ENCODE measurements at regions not wholly inside any gene's neighbourhood (a gene's known extent, or its start where the extent isn't known, plus 50 kb on each side); places are given as distances from the start of the nearest gene placed in this dataset.

- H3K9me3 Mint-ChIP-seq: no peaks in the 10 kb centered on the region
- no peak overlapping the region for H3K4me3 Mint-ChIP-seq
- peaks cover 26% of the 10 kb centered on the region for H3K4me1 Mint-ChIP-seq
- no peak overlapping the region for H3K27ac Mint-ChIP-seq
- H3K27me3 Mint-ChIP-seq (ENCODE audit: low read depth): no peaks in the 10 kb centered on the region
- no peak for TF ChIP-seq CTCF (IDR thresholded peaks at IDR 0.05; ENCODE audit: unreplicated experiment in 3 of 3)
- no peaks in the 10 kb centered on the region for H3K36me3 Mint-ChIP-seq (ENCODE audit: low read depth)
Measured at GRCh38 chr18:55768255-55768654, 180.3 kb upstream of the TCF4 start.

GRCh38 chr18:55764386-55764785 is 176.4 kb upstream of the TCF4 start:
- H3K27me3 Mint-ChIP-seq (ENCODE audit: low read depth): no peaks in the 10 kb centered on the region
- no peaks in the 10 kb centered on the region for H3K36me3 Mint-ChIP-seq (ENCODE audit: low read depth)
- peak overlapping the region in 1 of 3 experiments; percentile 16 for H3K4me3 Mint-ChIP-seq
- no peaks in the 10 kb centered on the region for H3K9me3 Mint-ChIP-seq
- TF ChIP-seq CTCF (IDR thresholded peaks at IDR 0.05; ENCODE audit: unreplicated experiment in 3 of 3): no peak
- peak overlapping the region in 2 of 3 experiments; percentile 7 to 27 for H3K27ac Mint-ChIP-seq
- H3K4me1 Mint-ChIP-seq: peaks cover 33% of the 10 kb centered on the region

GRCh38 chr18:55763805-55764204 is 175.8 kb upstream of the TCF4 start:
- no peak overlapping the region for H3K4me3 Mint-ChIP-seq
- no peaks in the 10 kb centered on the region for H3K27me3 Mint-ChIP-seq (ENCODE audit: low read depth)
- no peaks in the 10 kb centered on the region for H3K36me3 Mint-ChIP-seq (ENCODE audit: low read depth)
- peaks cover 33% of the 10 kb centered on the region for H3K4me1 Mint-ChIP-seq
- TF ChIP-seq CTCF (IDR thresholded peaks at IDR 0.05; ENCODE audit: unreplicated experiment in 3 of 3): no peak
- no peaks in the 10 kb centered on the region for H3K9me3 Mint-ChIP-seq
- peak overlapping the region in 1 of 3 experiments; percentile 7 for H3K27ac Mint-ChIP-seq

GRCh38 chr18:55763298-55763697 is 175.3 kb upstream of the TCF4 start:
- H3K4me3 Mint-ChIP-seq: no peak overlapping the region
- H3K4me1 Mint-ChIP-seq: peaks cover 33% of the 10 kb centered on the region
- no peaks in the 10 kb centered on the region for H3K36me3 Mint-ChIP-seq (ENCODE audit: low read depth)
- no peak for TF ChIP-seq CTCF (IDR thresholded peaks at IDR 0.05; ENCODE audit: unreplicated experiment in 3 of 3)
- H3K27ac Mint-ChIP-seq: no peak overlapping the region
- H3K9me3 Mint-ChIP-seq: no peaks in the 10 kb centered on the region
- no peaks in the 10 kb centered on the region for H3K27me3 Mint-ChIP-seq (ENCODE audit: low read depth)

- no peak for TF ChIP-seq CTCF (IDR thresholded peaks at IDR 0.05; ENCODE audit: unreplicated experiment in 3 of 3)
- H3K4me3 Mint-ChIP-seq: no peak overlapping the region
- no peaks in the 10 kb centered on the region for H3K9me3 Mint-ChIP-seq
- H3K27me3 Mint-ChIP-seq (ENCODE audit: low read depth): no peaks in the 10 kb centered on the region
- no peak overlapping the region for H3K27ac Mint-ChIP-seq
- H3K4me1 Mint-ChIP-seq: peaks cover 33% of the 10 kb centered on the region
- H3K36me3 Mint-ChIP-seq (ENCODE audit: low read depth): no peaks in the 10 kb centered on the region
Measured at GRCh38 chr18:55762424-55762823, 174.4 kb upstream of the TCF4 start.

GRCh38 chr18:55753643-55754263 is 165.8 kb upstream of the TCF4 start:
- Mint-ChIP-seq H3K36me3 (ENCODE audit: low read depth) (no peaks in the 10 kb centered on the region), H3K27ac (no peak overlapping the region)

More at GRCh38 chr18:55753643-55754263, 165.8 kb upstream of the TCF4 start:
- Mint-ChIP-seq H3K27me3 (ENCODE audit: low read depth) (no peaks in the 10 kb centered on the region), H3K4me1 (peaks cover 4% of the 10 kb centered on the region), H3K9me3 (no peaks in the 10 kb centered on the region), H3K4me3 (no peak overlapping the region)
- no peak for TF ChIP-seq CTCF (IDR thresholded peaks at IDR 0.05; ENCODE audit: unreplicated experiment in 3 of 3)

All from nephron (organoid).